CD4-positive, alpha-beta T cell treated with Interleukin-2 at 100 ng/mL for 4 hours (primary cell): ENCODE measurements at regions not wholly inside any gene's neighbourhood (a gene's known extent, or its start where the extent isn't known, plus 50 kb on each side); places are given as distances from the start of the nearest gene placed in this dataset.

ENCODE experiments used
- DNase-seq: peaks from one replicate; pipeline ENCODE4 v3.0.0-alpha.2; 2020; ENCODE audit warnings: low spot score

DNA sequence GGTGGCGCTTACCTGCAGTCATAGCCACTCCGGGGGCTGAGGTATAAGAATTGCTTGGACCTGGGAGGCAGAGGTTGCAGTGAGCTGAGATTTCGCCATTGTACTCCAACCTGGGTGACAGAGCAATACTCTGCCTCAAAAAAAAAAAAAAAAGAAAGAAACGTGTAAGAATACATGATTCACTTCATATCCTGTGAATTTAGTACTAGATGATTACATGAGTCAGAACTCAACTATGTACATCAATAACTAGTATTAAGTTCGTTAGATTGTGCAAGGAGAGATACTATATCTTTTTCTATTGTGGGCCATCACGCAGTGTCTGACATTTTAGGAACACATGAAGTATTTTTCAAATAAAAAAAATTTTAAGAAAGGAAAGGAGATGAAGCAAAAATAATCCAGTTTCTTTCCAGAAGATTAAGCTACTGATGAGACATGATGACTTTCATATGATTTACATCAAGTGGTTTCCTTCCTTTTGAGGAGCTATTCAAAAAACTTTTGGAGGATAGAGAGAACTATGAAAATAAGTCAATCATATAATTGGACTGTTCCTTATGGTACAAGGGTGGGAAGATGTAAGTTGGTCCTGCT, 64.7 kb upstream of the EXOC1L start:
- no peak for DNase-seq

- no peak for DNase-seq
Measured at GRCh38 chr4:55756208-55756607, 63.4 kb upstream of the EXOC1L start.

DNA sequence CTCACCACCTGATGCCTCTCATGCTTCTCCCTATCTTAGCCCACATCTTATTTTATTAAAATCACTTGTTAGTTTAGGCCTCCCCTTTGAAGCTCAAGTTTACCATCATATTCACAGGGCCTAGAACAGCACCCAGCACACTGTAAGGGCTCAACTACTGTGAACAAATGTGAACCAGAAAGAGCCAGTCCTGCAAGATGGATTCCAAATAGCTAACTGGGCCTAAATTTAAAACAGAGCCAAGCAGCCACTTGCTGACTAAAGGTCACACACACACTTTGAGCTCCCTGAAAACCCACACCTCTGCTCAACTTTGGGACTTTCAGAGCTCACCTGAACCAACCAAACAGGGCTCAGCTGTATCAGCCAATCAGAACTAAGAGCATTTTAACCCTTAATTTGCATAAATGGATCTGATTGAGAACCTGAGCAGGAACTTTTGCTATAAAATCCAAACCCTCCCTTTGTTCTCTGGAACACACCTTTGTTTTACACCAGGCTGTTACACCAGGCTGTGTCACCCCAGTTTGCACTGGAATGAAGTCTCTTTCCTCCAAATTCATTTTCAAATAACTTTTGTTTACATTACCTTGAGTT, 62.1 kb upstream of the EXOC1L start:
- DNase-seq, result no peak

DNA sequence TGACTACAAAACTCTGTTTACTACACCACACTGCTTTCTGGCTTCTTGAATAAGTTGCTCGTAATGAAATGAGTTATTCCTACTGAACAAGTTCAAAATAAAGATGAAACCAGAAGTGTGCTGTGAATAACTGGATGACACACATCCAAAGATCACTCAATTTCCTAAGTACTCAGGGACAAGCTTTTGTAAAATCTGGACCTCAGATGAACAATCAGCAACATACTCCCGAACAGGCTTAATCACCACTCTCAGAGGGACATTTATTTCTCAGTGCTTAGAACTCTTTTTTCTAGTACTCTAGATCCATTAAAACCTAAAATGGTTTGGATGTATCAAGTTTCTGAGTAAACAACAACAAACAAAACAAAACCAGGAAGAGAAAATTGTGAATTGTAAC, 61.5 kb upstream of the EXOC1L start:
- no peak for DNase-seq

- no peak for DNase-seq
Measured at GRCh38 chr4:55758570-55758969, 61.0 kb upstream of the EXOC1L start.

DNA sequence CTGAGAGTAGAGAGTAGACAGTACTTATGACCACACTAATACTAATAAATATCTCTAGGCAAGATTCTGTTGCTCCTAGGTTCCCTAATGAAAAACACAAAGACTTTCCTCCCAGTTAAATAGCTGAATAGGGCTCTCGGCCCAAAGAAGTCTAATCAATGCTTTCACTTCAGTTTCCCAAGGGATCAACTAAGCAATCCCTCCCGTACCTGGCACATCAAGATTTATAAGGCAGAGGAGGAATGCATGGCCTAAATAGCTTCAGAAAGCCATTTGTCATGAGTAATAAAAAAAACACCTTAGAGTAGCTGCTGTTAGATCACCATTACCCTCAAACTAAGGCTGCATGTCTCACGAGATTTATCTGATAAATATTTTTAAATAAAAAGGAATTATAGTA, 56.8 kb upstream of the EXOC1L start:
- DNase-seq, result no peak

- no peak for DNase-seq
Measured at GRCh38 chr4:55763996-55764395, 55.6 kb upstream of the EXOC1L start.

DNA sequence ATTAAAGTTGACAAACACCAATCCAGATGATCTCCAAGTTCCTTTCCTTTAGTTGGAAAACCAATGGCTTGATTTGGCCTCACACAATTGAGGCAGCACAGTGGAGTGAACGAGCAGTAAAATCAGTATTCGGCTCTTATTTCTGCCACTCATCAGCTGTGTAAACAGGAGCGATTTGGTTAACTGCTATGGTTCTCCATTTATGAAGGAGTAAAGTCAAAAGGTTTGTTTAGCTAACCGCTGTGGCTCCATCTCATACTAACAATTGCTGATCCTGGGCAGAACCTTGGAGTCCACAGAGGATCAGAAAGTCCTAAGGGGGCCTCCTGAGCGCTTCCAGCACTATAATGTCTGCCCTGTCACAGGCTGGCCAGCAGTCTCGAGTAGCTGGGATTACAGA, 54.5 kb upstream of the EXOC1L start:
- DNase-seq, result no peak

GRCh38 chr4:55768291-55768690, 51.3 kb upstream of the EXOC1L start:
- no peak for DNase-seq
